NT2/D1 (cell line): ENCODE measurements at regions not wholly inside any gene's neighbourhood (a gene's known extent, or its start where the extent isn't known, plus 50 kb on each side); places are given as distances from the start of the nearest gene placed in this dataset.

ENCODE experiments used
- SUZ12 ChIP-seq: IDR thresholded peaks from 2 replicates; pipeline ENCODE4 v1.6.1; 2011; ENCODE audit not compliant: insufficient read length, insufficient read depth; ENCODE audit errors: extremely low read depth
- ZNF274 ChIP-seq: IDR thresholded peaks from 2 replicates; pipeline ENCODE4 v1.6.1; 2011; ENCODE audit warnings: mild to moderate bottlenecking, low read depth, low read length

DNA sequence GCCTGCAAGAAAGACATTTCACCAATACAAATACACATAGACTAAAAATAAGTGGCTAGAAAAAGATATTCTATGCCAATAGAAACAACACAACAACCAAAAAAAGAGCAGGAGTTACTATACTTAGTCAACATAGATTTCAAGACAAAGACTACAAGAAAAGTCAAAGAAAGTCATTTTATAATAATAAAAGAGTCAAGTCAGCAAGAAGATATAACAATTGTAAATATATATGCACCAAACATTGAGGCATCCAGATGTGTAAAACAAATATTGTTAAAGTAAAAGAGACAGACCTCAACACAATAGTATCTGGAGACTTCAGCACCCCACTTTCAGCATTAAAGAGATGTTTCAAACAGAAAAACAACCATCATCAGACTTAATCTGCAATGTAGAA is 104.6 kb downstream of the AMY1C start:
- no peak for TF ChIP-seq ZNF274
- no peak for TF ChIP-seq SUZ12
